ENCODE measurements at regions not wholly inside any gene's neighbourhood (a gene's known extent, or its start where the extent isn't known, plus 50 kb on each side); places are given as distances from the start of the nearest gene placed in this dataset.
"Not testable (repeated sequence)": the region's sequence is repeated elsewhere in the genome, so short reads cannot be mapped to it uniquely, and the experiment has no call there.

- no peak for DNase-seq (ENCODE audit: low read depth in 2 of 2)
Observed at GRCh38 chr17:79560527-79560926, 50.3 kb downstream of the RBFOX3 start.

GRCh38 chr17:79559111-79559887, 51.6 kb downstream of the RBFOX3 start:
- no peak for DNase-seq (ENCODE audit: low read depth in 2 of 2)

GRCh38 chr17:79558091-79558900, 52.6 kb downstream of the RBFOX3 start:
- DNase-seq (ENCODE audit: low read depth in 2 of 2): no peak

- no peak for DNase-seq (ENCODE audit: low read depth in 2 of 2)
Observed at GRCh38 chr17:79557276-79558090, 53.4 kb downstream of the RBFOX3 start.

- no peak for DNase-seq (ENCODE audit: low read depth in 2 of 2)
Observed at GRCh38 chr17:79556271-79556670, 54.6 kb downstream of the RBFOX3 start.

GRCh38 chr17:79555543-79555942, 55.3 kb downstream of the RBFOX3 start:
- DNase-seq (ENCODE audit: low read depth in 2 of 2): no peak

- DNase-seq (ENCODE audit: low read depth in 2 of 2): not testable (repeated sequence)
Observed at GRCh38 chr17:79554346-79554745, 56.5 kb downstream of the RBFOX3 start.

GRCh38 chr17:79552824-79553223, 58.0 kb downstream of the RBFOX3 start:
- no peak for DNase-seq (ENCODE audit: low read depth in 2 of 2)

- no peak for DNase-seq (ENCODE audit: low read depth in 2 of 2)
Observed at GRCh38 chr17:79552405-79552804, 58.4 kb downstream of the RBFOX3 start.

GRCh38 chr17:79549141-79549915, 61.5 kb downstream of the RBFOX3 start:
- no peak for DNase-seq (ENCODE audit: low read depth in 2 of 2)

GRCh38 chr17:79548116-79548515, 62.7 kb downstream of the RBFOX3 start:
- DNase-seq (ENCODE audit: low read depth in 2 of 2): no peak

GRCh38 chr17:79547586-79547985, 63.3 kb downstream of the RBFOX3 start:
- DNase-seq (ENCODE audit: low read depth in 2 of 2): no peak

GRCh38 chr17:79547171-79547570, 63.7 kb downstream of the RBFOX3 start:
- not testable (repeated sequence) for DNase-seq (ENCODE audit: low read depth in 2 of 2)

- no peak for DNase-seq (ENCODE audit: low read depth in 2 of 2)
Observed at GRCh38 chr17:79546386-79546785, 64.5 kb downstream of the RBFOX3 start.

GRCh38 chr17:79545251-79546005, 65.4 kb downstream of the RBFOX3 start:
- no peak for DNase-seq (ENCODE audit: low read depth in 2 of 2)

- no peak for DNase-seq (ENCODE audit: low read depth in 2 of 2)
Observed at GRCh38 chr17:79544142-79544914, 66.5 kb downstream of the RBFOX3 start.

GRCh38 chr17:79543531-79543930, 67.3 kb downstream of the RBFOX3 start:
- no peak for DNase-seq (ENCODE audit: low read depth in 2 of 2)

GRCh38 chr17:79542718-79543117, 68.1 kb downstream of the RBFOX3 start:
- DNase-seq (ENCODE audit: low read depth in 2 of 2): no peak

- DNase-seq (ENCODE audit: low read depth in 2 of 2): no peak
Observed at GRCh38 chr17:79541056-79541850, 69.6 kb downstream of the RBFOX3 start.
